ENCODE measurements at regions not wholly inside any gene's neighbourhood (a gene's known extent, or its start where the extent isn't known, plus 50 kb on each side); places are given as distances from the start of the nearest gene placed in this dataset.

DNA sequence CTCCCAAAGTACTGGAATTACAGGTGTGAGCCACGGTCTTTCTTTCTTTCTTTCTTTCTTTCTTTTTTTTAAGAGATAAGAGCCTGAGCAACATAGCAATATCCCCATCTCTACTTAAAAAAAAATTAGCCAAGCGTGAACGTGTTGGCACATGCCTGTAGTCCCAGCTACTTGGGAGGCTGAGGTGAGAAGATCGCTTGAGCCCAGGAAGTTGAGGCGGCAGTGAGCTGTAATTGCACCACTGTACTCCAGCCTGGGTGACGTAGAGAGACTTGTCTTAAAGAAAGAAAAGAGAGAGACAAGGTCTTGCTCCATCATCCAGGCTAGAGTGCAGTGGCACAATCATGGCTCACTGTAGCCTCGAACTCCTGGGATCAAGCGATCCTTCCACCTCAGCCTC is 162.0 kb upstream of the MLN start:
- H3K4me1 ChIP-seq (replicated peaks; ENCODE audit: insufficient read depth) = no peaks in the 10 kb centered on the region
- no peak for DNase-seq
- no peaks in the 10 kb centered on the region for H3K9me3 ChIP-seq (ENCODE audit: insufficient read depth, low read depth)
- H3K9me2 ChIP-seq (ENCODE audit: insufficient read depth) = no peaks in the 10 kb centered on the region
- H4K20me1 ChIP-seq (ENCODE audit: insufficient read depth) = no peaks in the 10 kb centered on the region
- H3K36me3 ChIP-seq (ENCODE audit: low read depth) = no peaks in the 10 kb centered on the region
- CTCF ChIA-PET = no interaction called here
- no peak overlapping the region for H2AFZ ChIP-seq
- no peaks in the 10 kb centered on the region for H3K79me2 ChIP-seq (ENCODE audit: low read depth)
- H3K4me3 ChIP-seq = no peak overlapping the region
- BruUV-seq (replicated peaks) = no TSS peak
- peaks cover 65% of the 10 kb centered on the region for H3K27me3 ChIP-seq (ENCODE audit: insufficient read depth, low read depth)
- intact Hi-C loops (cut with micrococcal nuclease; ENCODE audit: unreplicated experiment) = no loop called here
- no peak overlapping the region for H3K4me2 ChIP-seq
- TF ChIP-seq EZH2 (IDR thresholded peaks at IDR 0.05; ENCODE audit: low read depth) = no peak
- TF ChIP-seq, protein P1, sequence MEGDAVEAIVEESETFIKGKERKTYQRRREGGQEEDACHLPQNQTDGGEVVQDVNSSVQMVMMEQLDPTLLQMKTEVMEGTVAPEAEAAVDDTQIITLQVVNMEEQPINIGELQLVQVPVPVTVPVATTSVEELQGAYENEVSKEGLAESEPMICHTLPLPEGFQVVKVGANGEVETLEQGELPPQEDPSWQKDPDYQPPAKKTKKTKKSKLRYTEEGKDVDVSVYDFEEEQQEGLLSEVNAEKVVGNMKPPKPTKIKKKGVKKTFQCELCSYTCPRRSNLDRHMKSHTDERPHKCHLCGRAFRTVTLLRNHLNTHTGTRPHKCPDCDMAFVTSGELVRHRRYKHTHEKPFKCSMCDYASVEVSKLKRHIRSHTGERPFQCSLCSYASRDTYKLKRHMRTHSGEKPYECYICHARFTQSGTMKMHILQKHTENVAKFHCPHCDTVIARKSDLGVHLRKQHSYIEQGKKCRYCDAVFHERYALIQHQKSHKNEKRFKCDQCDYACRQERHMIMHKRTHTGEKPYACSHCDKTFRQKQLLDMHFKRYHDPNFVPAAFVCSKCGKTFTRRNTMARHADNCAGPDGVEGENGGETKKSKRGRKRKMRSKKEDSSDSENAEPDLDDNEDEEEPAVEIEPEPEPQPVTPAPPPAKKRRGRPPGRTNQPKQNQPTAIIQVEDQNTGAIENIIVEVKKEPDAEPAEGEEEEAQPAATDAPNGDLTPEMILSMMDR (conservative IDR thresholded peaks at IDR 0.05) = no peak
- H3K27ac ChIP-seq = no peak overlapping the region
- POLR2A ChIA-PET (ENCODE audit: unreplicated experiment) = no interaction called here
- no peaks in the 10 kb centered on the region for H3F3A ChIP-seq (ENCODE audit: insufficient read depth, low read depth)

DNA sequence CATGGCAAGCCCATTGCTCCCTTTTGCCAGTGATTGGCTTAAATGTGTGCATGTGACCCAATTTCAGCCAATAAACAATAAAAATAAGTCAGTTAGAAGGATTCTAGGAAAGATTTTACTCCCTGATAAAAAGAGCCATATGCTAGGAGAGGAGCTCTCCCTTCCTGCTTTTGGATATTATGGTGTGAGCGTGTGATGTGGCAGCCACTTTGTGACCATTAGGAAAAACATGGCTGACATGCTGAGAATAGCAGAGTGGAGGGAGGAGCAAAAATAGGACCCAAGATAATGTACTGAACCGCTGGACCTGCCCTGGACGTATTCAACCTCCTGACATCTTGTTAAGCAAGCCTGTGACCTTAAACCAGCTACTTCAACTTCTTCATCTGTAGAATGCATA is 160.6 kb upstream of the MLN start:
- intact Hi-C loops (cut with micrococcal nuclease; ENCODE audit: unreplicated experiment) = no loop called here
- POLR2A ChIA-PET (ENCODE audit: unreplicated experiment) = no interaction called here

DNA sequence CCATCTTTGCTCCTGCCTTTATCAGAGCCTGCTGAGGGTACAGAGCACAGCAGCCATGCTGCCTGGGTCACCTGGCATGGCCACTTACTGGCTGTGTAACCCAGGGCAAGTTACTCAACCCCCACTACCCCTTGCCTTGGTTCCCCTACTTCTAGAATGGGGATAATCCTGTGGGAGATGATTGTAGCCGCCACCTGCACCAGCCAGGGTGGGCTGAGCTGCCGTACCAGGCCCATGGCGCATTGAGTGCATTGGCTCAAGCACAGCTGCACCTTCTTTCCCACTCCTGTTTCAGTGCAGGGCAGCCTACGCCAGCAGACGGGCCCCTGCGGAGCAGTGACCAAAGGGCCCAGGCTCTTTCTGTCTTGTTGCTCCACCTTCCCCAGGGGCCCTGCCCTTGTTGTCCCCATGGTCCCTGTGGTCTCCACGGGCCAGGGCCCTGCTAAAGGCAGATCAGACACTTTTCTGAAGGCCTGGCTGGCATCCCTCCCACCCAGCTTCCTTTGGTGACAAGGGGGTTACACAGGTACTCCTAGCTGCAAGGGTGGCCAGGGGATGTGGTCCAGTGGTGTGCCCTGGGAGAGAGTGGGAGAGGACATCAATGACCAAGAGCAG is 159.4 kb upstream of the MLN start:
- Histone ChIP-seq H3K4me1 (replicated peaks; ENCODE audit: insufficient read depth) (no peaks in the 10 kb centered on the region), H4K20me1 (ENCODE audit: insufficient read depth) (no peaks in the 10 kb centered on the region), H3K27ac (no peak overlapping the region), H3K4me2 (no peak overlapping the region), H3K9me3 (ENCODE audit: insufficient read depth, low read depth) (no peaks in the 10 kb centered on the region), H3K79me2 (ENCODE audit: low read depth) (no peaks in the 10 kb centered on the region), H3K9me2 (ENCODE audit: insufficient read depth) (no peaks in the 10 kb centered on the region), H3F3A (ENCODE audit: insufficient read depth, low read depth) (no peaks in the 10 kb centered on the region), H3K4me3 (no peak overlapping the region), H2AFZ (no peak overlapping the region), H3K27me3 (ENCODE audit: insufficient read depth, low read depth) (peaks cover 70% of the 10 kb centered on the region), H3K36me3 (ENCODE audit: low read depth) (no peaks in the 10 kb centered on the region)
- no peak for DNase-seq
- intact Hi-C loops (cut with micrococcal nuclease; ENCODE audit: unreplicated experiment) = no loop called here
- TF ChIP-seq, protein P1 (conservative IDR thresholded peaks at IDR 0.05) = no peak
- no peak for TF ChIP-seq EZH2 (IDR thresholded peaks at IDR 0.05; ENCODE audit: low read depth)
- POLR2A ChIA-PET (ENCODE audit: unreplicated experiment) = interaction anchor here (0.6 kb wide), 1 partner anchor 123 kb away, joined by 3 read pairs; no protein-coding TSS in a partner anchor
- CTCF ChIA-PET = no interaction called here
- no TSS peak for BruUV-seq (replicated peaks)

More for the DNA sequence above, 160.6 kb upstream of the MLN start:
- no peak for TF ChIP-seq EZH2 (IDR thresholded peaks at IDR 0.05; ENCODE audit: low read depth)
- TF ChIP-seq, protein P1 (conservative IDR thresholded peaks at IDR 0.05) = no peak
- no peaks in the 10 kb centered on the region for H3K9me2 ChIP-seq (ENCODE audit: insufficient read depth)
- no peaks in the 10 kb centered on the region for H3K79me2 ChIP-seq (ENCODE audit: low read depth)
- no TSS peak for BruUV-seq (replicated peaks)
- H3K27ac ChIP-seq = no peak overlapping the region
- no peak overlapping the region for H2AFZ ChIP-seq
- H4K20me1 ChIP-seq (ENCODE audit: insufficient read depth) = no peaks in the 10 kb centered on the region
- H3F3A ChIP-seq (ENCODE audit: insufficient read depth, low read depth) = no peaks in the 10 kb centered on the region
- no peak for DNase-seq
- peaks cover 66% of the 10 kb centered on the region for H3K27me3 ChIP-seq (ENCODE audit: insufficient read depth, low read depth)
- H3K4me1 ChIP-seq (replicated peaks; ENCODE audit: insufficient read depth) = no peaks in the 10 kb centered on the region
- no peaks in the 10 kb centered on the region for H3K9me3 ChIP-seq (ENCODE audit: insufficient read depth, low read depth)
- H3K4me3 ChIP-seq = no peak overlapping the region
- no peaks in the 10 kb centered on the region for H3K36me3 ChIP-seq (ENCODE audit: low read depth)
- H3K4me2 ChIP-seq = no peak overlapping the region
- CTCF ChIA-PET = no interaction called here
